GM18502 (cell line): ENCODE measurements at regions not wholly inside any gene's neighbourhood (a gene's known extent, or its start where the extent isn't known, plus 50 kb on each side); places are given as distances from the start of the nearest gene placed in this dataset.

Experiments used
- ATAC-seq: cut with Tn5 transposase; IDR thresholded peaks from one replicate; pipeline ENCODE4 v1.9.1; 2021; ENCODE audit warnings: mild to moderate bottlenecking; ENCODE audit not compliant: unreplicated experiment, poor library complexity

- ATAC-seq = peak; percentile 86
Measured at GRCh38 chr7:55641273-55641691, 69.0 kb upstream of the VOPP1 start.

- ATAC-seq = no peak
Measured at GRCh38 chr7:55639640-55640039, 67.3 kb upstream of the VOPP1 start.

GRCh38 chr7:55629051-55629677 is 56.9 kb upstream of the VOPP1 start:
- ATAC-seq = no peak

- ATAC-seq = no peak
Measured at GRCh38 chr7:55624813-55625212, 52.5 kb upstream of the VOPP1 start.

GRCh38 chr7:55623617-55624016 is 51.3 kb upstream of the VOPP1 start:
- ATAC-seq = no peak

- no peak for ATAC-seq
Measured at GRCh38 chr7:55622241-55622640, 49.9 kb upstream of the VOPP1 start.
